ENCODE measurements at regions not wholly inside any gene's neighbourhood (a gene's known extent, or its start where the extent isn't known, plus 50 kb on each side); places are given as distances from the start of the nearest gene placed in this dataset.

GRCh38 chr14:103225062-103225461 is 101.8 kb downstream of the TNFAIP2 start:
- no peak for TF ChIP-seq CTCF (IDR thresholded peaks at IDR 0.05; ENCODE audit: borderline replicate concordance)
- Histone ChIP-seq H3K4me1 (peaks cover 11% of the 10 kb centered on the region), H3K9me3 (replicated peaks) (no peaks in the 10 kb centered on the region), H3K4me3 (no peak overlapping the region), H3K27ac (replicated peaks) (no peak overlapping the region), H3K27me3 (ENCODE audit: low read depth) (peaks cover 93% of the 10 kb centered on the region), H3K36me3 (no peaks in the 10 kb centered on the region)
- DNase-seq, result no peak
- intact Hi-C loops (cut with micrococcal nuclease), result no loop called here

GRCh38 chr14:103225476-103225875 is 102.2 kb downstream of the TNFAIP2 start:
- Histone ChIP-seq H3K27ac (replicated peaks) (no peak overlapping the region), H3K27me3 (ENCODE audit: low read depth) (peaks cover 89% of the 10 kb centered on the region), H3K9me3 (replicated peaks) (no peaks in the 10 kb centered on the region), H3K4me1 (peaks cover 7% of the 10 kb centered on the region), H3K36me3 (no peaks in the 10 kb centered on the region), H3K4me3 (no peak overlapping the region)
- intact Hi-C loops (cut with micrococcal nuclease), result no loop called here
- no peak for DNase-seq
- no peak for TF ChIP-seq CTCF (IDR thresholded peaks at IDR 0.05; ENCODE audit: borderline replicate concordance)

- no peaks in the 10 kb centered on the region for H3K9me3 ChIP-seq (replicated peaks)
- no peaks in the 10 kb centered on the region for H3K36me3 ChIP-seq
- intact Hi-C loops (cut with micrococcal nuclease), result no loop called here
- no peak for TF ChIP-seq CTCF (IDR thresholded peaks at IDR 0.05; ENCODE audit: borderline replicate concordance)
- no peak for DNase-seq
- H3K27me3 ChIP-seq (ENCODE audit: low read depth), result peaks cover 76% of the 10 kb centered on the region
- H3K4me1 ChIP-seq, result no peaks in the 10 kb centered on the region
- no peak overlapping the region for H3K4me3 ChIP-seq
- no peak overlapping the region for H3K27ac ChIP-seq (replicated peaks)
Measured at GRCh38 chr14:103227094-103227768, 104.0 kb downstream of the TNFAIP2 start.

GRCh38 chr14:103228076-103228806 is 105.0 kb downstream of the TNFAIP2 start:
- H3K4me1 ChIP-seq, result no peaks in the 10 kb centered on the region
- H3K27ac ChIP-seq (replicated peaks), result no peak overlapping the region
- TF ChIP-seq CTCF (IDR thresholded peaks at IDR 0.05; ENCODE audit: borderline replicate concordance), result no peak
- H3K27me3 ChIP-seq (ENCODE audit: low read depth), result peaks cover 65% of the 10 kb centered on the region
- DNase-seq, result no peak
- intact Hi-C loops (cut with micrococcal nuclease), result no loop called here
- no peak overlapping the region for H3K4me3 ChIP-seq
- no peaks in the 10 kb centered on the region for H3K36me3 ChIP-seq
- H3K9me3 ChIP-seq (replicated peaks), result no peaks in the 10 kb centered on the region

GRCh38 chr14:103228866-103229265 is 105.2 kb upstream of the EIF5 start:
- no peak for DNase-seq
- intact Hi-C loops (cut with micrococcal nuclease), result no loop called here
- no peaks in the 10 kb centered on the region for H3K9me3 ChIP-seq (replicated peaks)
- H3K27me3 ChIP-seq (ENCODE audit: low read depth), result peaks cover 59% of the 10 kb centered on the region
- H3K4me1 ChIP-seq, result no peaks in the 10 kb centered on the region
- H3K36me3 ChIP-seq, result no peaks in the 10 kb centered on the region
- no peak overlapping the region for H3K27ac ChIP-seq (replicated peaks)
- no peak for TF ChIP-seq CTCF (IDR thresholded peaks at IDR 0.05; ENCODE audit: borderline replicate concordance)
- H3K4me3 ChIP-seq, result no peak overlapping the region

Measured in left ventricle myocardium inferior (tissue), 1 donor.